ENCODE measurements at regions not wholly inside any gene's neighbourhood (a gene's known extent, or its start where the extent isn't known, plus 50 kb on each side); places are given as distances from the start of the nearest gene placed in this dataset.

- H2AK5ac ChIP-seq (ENCODE audit: low read depth, low read length) = no peak overlapping the region
- no peaks in the 10 kb centered on the region for H4K20me1 ChIP-seq (ENCODE audit: insufficient read depth, low read length)
- no peak for TF ChIP-seq RAD21 (IDR thresholded peaks at IDR 0.05; ENCODE audit: low read length)
- in situ Hi-C loops (cut with MboI; ENCODE audit: low sequenced_read_pairs) (no loop called here), intact Hi-C loops (cut with micrococcal nuclease) (no loop called here), dilution Hi-C loops (cut with HindIII; ENCODE audit: low sequenced_read_pairs, unreplicated experiment) (no loop called here)
- H3K4me1 ChIP-seq (ENCODE audit: control insufficient read depth, insufficient read depth, low read length) = no peaks in the 10 kb centered on the region
- no peak overlapping the region for H2BK120ac ChIP-seq (ENCODE audit: low read depth, low read length)
- no peak overlapping the region for H3K18ac ChIP-seq (ENCODE audit: low read depth, low read length)
- no peak overlapping the region for H2BK20ac ChIP-seq (ENCODE audit: low read depth, low read length)
- no peak overlapping the region for H2AK9ac ChIP-seq (replicated peaks; ENCODE audit: low read depth, low read length, poor library complexity)
- H3K23ac ChIP-seq (ENCODE audit: low read depth, low read length) = no peak overlapping the region
- no peak overlapping the region for H3K4ac ChIP-seq (ENCODE audit: low read depth, low read length)
- no peak overlapping the region for H3K56ac ChIP-seq (ENCODE audit: extremely low read depth, insufficient read depth, low read length)
- POLR2A ChIA-PET (ENCODE audit: unreplicated experiment) = no interaction called here
- no CpG with 5 or more reads among the region's 1 CpG for WGBS, 2 experiments (ENCODE audit: extremely low coverage in 2 of 2, insufficient read length in 1 of 2)
- no TSS peak for BruUV-seq (replicated peaks)
- CTCF ChIA-PET = no interaction called here
- DNase-seq = no peak
- no peak overlapping the region for H2BK5ac ChIP-seq (ENCODE audit: low read depth, low read length, poor library complexity, severe bottlenecking)
- H3K14ac ChIP-seq (replicated peaks; ENCODE audit: low read depth, low read length) = no peak overlapping the region
- H4K8ac ChIP-seq (ENCODE audit: low read depth in 2 of 2, low read length in 2 of 2) = no peak overlapping the region
- H4K91ac ChIP-seq (ENCODE audit: insufficient read depth, low read depth, low read length) = no peak overlapping the region
- no peak for ATAC-seq (ENCODE audit: low read depth)
- H2BK15ac ChIP-seq (ENCODE audit: low read depth, low read length) = no peak overlapping the region
- no peak overlapping the region for H2AFZ ChIP-seq (replicated peaks; ENCODE audit: low read length, poor library complexity)
- no peak overlapping the region for H3K4me2 ChIP-seq (ENCODE audit: low read depth, low read length)
- no peak overlapping the region for H3K9ac ChIP-seq (ENCODE audit: low read depth, low read length)
- no peak overlapping the region for H4K5ac ChIP-seq (ENCODE audit: low read depth, low read length)
- H3K4me3 ChIP-seq (ENCODE audit: insufficient read depth, low read depth, low read length) = no peak overlapping the region
- no peaks in the 10 kb centered on the region for H3K9me3 ChIP-seq (ENCODE audit: control insufficient read depth, insufficient read depth, low read length)
- H3K9me1 ChIP-seq (ENCODE audit: insufficient read depth, low read length) = no peaks in the 10 kb centered on the region
- H3K79me1 ChIP-seq (ENCODE audit: low read depth in 1 of 2, low read length in 2 of 2) = no peaks in the 10 kb centered on the region
- H3K27ac ChIP-seq (ENCODE audit: insufficient read depth, low read length) = no peak overlapping the region
- no peaks in the 10 kb centered on the region for H3K36me3 ChIP-seq (ENCODE audit: control insufficient read depth, insufficient read depth, low read length)
- no peaks in the 10 kb centered on the region for H3K27me3 ChIP-seq (ENCODE audit: control insufficient read depth, insufficient read depth, low read length)
These were observed 128.4 kb downstream of the BBS10 start for GRCh38 chr12:76219806-76220205.
